Kidney (tissue), 13 donors: ENCODE measurements at regions not wholly inside any gene's neighbourhood (a gene's known extent, or its start where the extent isn't known, plus 50 kb on each side); places are given as distances from the start of the nearest gene placed in this dataset.
"Not testable (repeated sequence)": the region's sequence is repeated elsewhere in the genome, so short reads cannot be mapped to it uniquely, and the experiment has no call there.

Experiments used
- DNase-seq, 5 donors: peaks; one replicate each; pipeline ENCODE4 v3.0.0-alpha.2; 2013 to 2020
- FAIRE-seq: peaks from 2 replicates; lab custom pipeline; 2012; peaks lifted over from hg19 to GRCh38; lab: Jason Lieb, UNC
- H3K27ac ChIP-seq, 2 donors: one replicate each; pipeline ENCODE4 v1.7.0; 2013; ENCODE audit warnings: low read depth in 2 of 2, low read length in 2 of 2, inconsistent platforms in 1 of 2
- H3K27me3 ChIP-seq: one replicate; pipeline ENCODE4 v1.7.1; 2013; ENCODE audit warnings: low read length, inconsistent platforms; ENCODE audit not compliant: control insufficient read depth, insufficient read depth
- H3K36me3 ChIP-seq, 3 donors: one replicate each; pipeline versions ENCODE4 v1.7.0 to v1.7.1; 2013; ENCODE audit warnings: low read length in 3 of 3, control low read depth in 1 of 3, inconsistent platforms in 1 of 3; ENCODE audit not compliant: insufficient read depth in 3 of 3, control insufficient read depth in 2 of 3
- H3K4me1 ChIP-seq, 3 donors: one replicate each; pipeline versions ENCODE4 v1.7.0 to v1.7.1; 2013; ENCODE audit warnings: low read length in 3 of 3, inconsistent platforms in 1 of 3, low read depth in 1 of 3; ENCODE audit not compliant: control insufficient read depth in 2 of 3, insufficient read depth in 2 of 3
- H3K4me3 ChIP-seq, 3 donors: one replicate each; pipeline versions ENCODE4 v1.7.0 to v1.8.1; 2013; ENCODE audit warnings: low read length in 3 of 3, control low read depth in 1 of 3, inconsistent platforms in 1 of 3
- H3K9ac ChIP-seq, 3 donors: one replicate each; pipeline versions ENCODE4 v1.7.0 to v1.7.1; 2013; ENCODE audit warnings: low read length in 3 of 3, control low read depth in 1 of 3, inconsistent platforms in 1 of 3
- H3K9me3 ChIP-seq, 3 donors: one replicate each; pipeline versions ENCODE4 v1.7.0 to v1.7.1; 2013; ENCODE audit warnings: low read length in 3 of 3, control low read depth in 1 of 3, inconsistent platforms in 1 of 3; ENCODE audit not compliant: control insufficient read depth in 2 of 3, insufficient read depth in 1 of 3
- intact Hi-C: fragments of 100-400 bp; cut with DNase I; formaldehyde crosslinking; loops from one replicate; pipeline ENCODE4 v1.11.1; 2022
- TF ChIP-seq, protein P1 (sequence below): IDR thresholded peaks from 3 replicates; pipeline ENCODE4 v1.5.1; 2012; ENCODE audit warnings: mild to moderate bottlenecking, moderate library complexity, borderline replicate concordance; ENCODE audit not compliant: insufficient read depth; ENCODE audit errors: extremely low read depth
- donor health status: control.
- donor health status: control.
- donor health status: control.
- donor health status: control.
- donor health status: control.
- donor health status: DM: yes; HTN: yes; CAD: no.
- donor health status: Normal renal cell carcinoma (clear cell type).

GRCh38 chr10:113488186-113488585, 64.7 kb upstream of the HABP2 start:
- TF ChIP-seq, protein P1, sequence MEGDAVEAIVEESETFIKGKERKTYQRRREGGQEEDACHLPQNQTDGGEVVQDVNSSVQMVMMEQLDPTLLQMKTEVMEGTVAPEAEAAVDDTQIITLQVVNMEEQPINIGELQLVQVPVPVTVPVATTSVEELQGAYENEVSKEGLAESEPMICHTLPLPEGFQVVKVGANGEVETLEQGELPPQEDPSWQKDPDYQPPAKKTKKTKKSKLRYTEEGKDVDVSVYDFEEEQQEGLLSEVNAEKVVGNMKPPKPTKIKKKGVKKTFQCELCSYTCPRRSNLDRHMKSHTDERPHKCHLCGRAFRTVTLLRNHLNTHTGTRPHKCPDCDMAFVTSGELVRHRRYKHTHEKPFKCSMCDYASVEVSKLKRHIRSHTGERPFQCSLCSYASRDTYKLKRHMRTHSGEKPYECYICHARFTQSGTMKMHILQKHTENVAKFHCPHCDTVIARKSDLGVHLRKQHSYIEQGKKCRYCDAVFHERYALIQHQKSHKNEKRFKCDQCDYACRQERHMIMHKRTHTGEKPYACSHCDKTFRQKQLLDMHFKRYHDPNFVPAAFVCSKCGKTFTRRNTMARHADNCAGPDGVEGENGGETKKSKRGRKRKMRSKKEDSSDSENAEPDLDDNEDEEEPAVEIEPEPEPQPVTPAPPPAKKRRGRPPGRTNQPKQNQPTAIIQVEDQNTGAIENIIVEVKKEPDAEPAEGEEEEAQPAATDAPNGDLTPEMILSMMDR, result no peak
- Histone ChIP-seq H3K27me3 (no peaks in the 10 kb centered on the region), H3K9ac (no peak overlapping the region), H3K27ac (no peak overlapping the region), H3K4me3 (no peak overlapping the region), H3K4me1 (no peaks in the 10 kb centered on the region), H3K36me3 (no peaks in the 10 kb centered on the region), H3K9me3 (no peaks in the 10 kb centered on the region)
- intact Hi-C loops, result no loop called here
- FAIRE-seq, result no peak
- no peak for DNase-seq

DNA sequence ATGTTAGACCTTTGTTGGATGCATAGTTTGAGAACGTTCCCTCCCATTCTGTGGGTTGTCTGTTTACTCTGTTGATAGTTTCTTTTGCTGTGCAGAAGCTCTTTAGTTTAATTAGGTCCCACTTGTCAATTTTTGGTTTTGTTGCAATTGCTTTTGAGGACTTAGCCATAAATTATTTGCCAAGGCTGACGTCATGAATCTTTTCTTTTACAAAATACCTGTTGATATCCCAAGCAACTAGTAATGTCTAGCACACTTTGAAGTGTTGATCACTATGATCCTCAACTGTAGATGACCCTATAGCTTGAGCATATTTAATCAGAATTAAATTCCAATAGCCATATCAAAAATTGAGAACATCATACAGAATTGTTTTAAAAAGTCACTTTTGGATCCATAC, 63.3 kb upstream of the HABP2 start:
- DNase-seq, H3K27me3 ChIP-seq, intact Hi-C loops, H3K9me3 ChIP-seq, H3K9ac ChIP-seq, FAIRE-seq, H3K36me3 ChIP-seq, H3K4me1 ChIP-seq, H3K27ac ChIP-seq, H3K4me3 ChIP-seq: not testable (repeated sequence)

DNA sequence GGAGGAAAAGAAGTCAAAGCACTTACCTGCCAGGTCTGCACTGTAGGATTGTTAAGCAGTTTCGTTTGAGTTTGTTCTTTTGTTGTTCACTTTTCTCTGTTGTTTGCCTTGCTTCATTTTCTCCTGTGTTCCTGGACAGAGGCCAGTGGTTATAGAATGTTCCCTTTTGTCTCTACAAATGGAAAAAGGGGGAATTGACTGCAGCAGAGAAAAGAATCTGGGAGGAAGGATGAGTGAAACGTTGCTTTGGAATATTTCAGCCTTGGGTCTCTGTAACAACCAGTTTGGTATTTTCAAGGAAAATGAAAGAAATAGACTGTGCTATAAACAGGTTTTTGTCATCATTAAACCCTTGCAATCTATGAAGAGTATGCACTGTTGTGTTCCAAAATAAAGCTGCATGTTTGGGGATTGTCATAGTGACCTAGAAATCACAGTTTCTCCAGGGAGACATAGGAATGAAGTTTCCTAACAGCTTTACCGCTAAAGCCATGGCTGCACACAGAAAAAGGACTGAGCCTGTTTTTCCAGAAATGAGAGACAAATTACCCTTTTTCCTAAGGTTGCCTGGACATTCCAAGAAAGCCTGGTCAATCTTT, 60.8 kb upstream of the HABP2 start:
- FAIRE-seq (no peak), DNase-seq (peak in 1 of 5 donors; percentile 62)
- Histone ChIP-seq H3K9me3 (no peaks in the 10 kb centered on the region), H3K9ac (no peak overlapping the region), H3K4me3 (no peak overlapping the region), H3K36me3 (no peaks in the 10 kb centered on the region), H3K27me3 (no peaks in the 10 kb centered on the region), H3K4me1 (no peaks in the 10 kb centered on the region), H3K27ac (no peak overlapping the region)
- TF ChIP-seq, protein P1, result no peak
- intact Hi-C loops, result no loop called here

- Histone ChIP-seq H3K36me3 (no peaks in the 10 kb centered on the region), H3K27ac (no peak overlapping the region), H3K9me3 (no peaks in the 10 kb centered on the region), H3K4me1 (no peaks in the 10 kb centered on the region), H3K27me3 (no peaks in the 10 kb centered on the region), H3K9ac (no peak overlapping the region), H3K4me3 (no peak overlapping the region)
- DNase-seq (no peak), FAIRE-seq (no peak)
- intact Hi-C loops, result no loop called here
- TF ChIP-seq, protein P1, result no peak
Observed at GRCh38 chr10:113493195-113493594, 59.7 kb upstream of the HABP2 start.
